Ectodermal cell (in vitro differentiated cells): ENCODE measurements at regions not wholly inside any gene's neighbourhood (a gene's known extent, or its start where the extent isn't known, plus 50 kb on each side); places are given as distances from the start of the nearest gene placed in this dataset.
"Not testable (repeated sequence)": the region's sequence is repeated elsewhere in the genome, so short reads cannot be mapped to it uniquely, and the experiment has no call there.

Source experiments
- H3K27ac ChIP-seq: 2 replicates; pipeline ENCODE4 v1.7.0; 2013; ENCODE audit warnings: mild to moderate bottlenecking, low read depth, low read length; ENCODE audit not compliant: insufficient read depth, poor library complexity, severe bottlenecking
- H3K27me3 ChIP-seq: 2 replicates; pipeline ENCODE4 v1.7.0; 2013; ENCODE audit warnings: mild to moderate bottlenecking, low read length; ENCODE audit not compliant: insufficient read depth, control insufficient read depth, poor library complexity, severe bottlenecking
- H3K36me3 ChIP-seq: one replicate; pipeline ENCODE4 v1.7.0; 2013; ENCODE audit warnings: low read length; ENCODE audit not compliant: control insufficient read depth, insufficient read depth
- H3K4me1 ChIP-seq: one replicate; pipeline ENCODE4 v1.7.0; 2013; ENCODE audit warnings: low read length; ENCODE audit not compliant: control insufficient read depth, insufficient read depth
- H3K4me3 ChIP-seq: 2 replicates; pipeline ENCODE4 v1.7.0; 2013; ENCODE audit warnings: low read depth, low read length, control low read depth; ENCODE audit not compliant: insufficient read depth
- H3K9me3 ChIP-seq: 2 replicates; pipeline ENCODE4 v1.7.0; 2013; ENCODE audit warnings: mild to moderate bottlenecking, low read length, moderate library complexity; ENCODE audit not compliant: control insufficient read depth
- WGBS, 2 experiments: methylation state at CpG; one replicate each; pipeline ENCODE4 v1.1.7; 2013; ENCODE audit warnings: missing lambda C conversion rate in 2 of 2; 5-methylcytosine and 5-hydroxymethylcytosine counted together

DNA sequence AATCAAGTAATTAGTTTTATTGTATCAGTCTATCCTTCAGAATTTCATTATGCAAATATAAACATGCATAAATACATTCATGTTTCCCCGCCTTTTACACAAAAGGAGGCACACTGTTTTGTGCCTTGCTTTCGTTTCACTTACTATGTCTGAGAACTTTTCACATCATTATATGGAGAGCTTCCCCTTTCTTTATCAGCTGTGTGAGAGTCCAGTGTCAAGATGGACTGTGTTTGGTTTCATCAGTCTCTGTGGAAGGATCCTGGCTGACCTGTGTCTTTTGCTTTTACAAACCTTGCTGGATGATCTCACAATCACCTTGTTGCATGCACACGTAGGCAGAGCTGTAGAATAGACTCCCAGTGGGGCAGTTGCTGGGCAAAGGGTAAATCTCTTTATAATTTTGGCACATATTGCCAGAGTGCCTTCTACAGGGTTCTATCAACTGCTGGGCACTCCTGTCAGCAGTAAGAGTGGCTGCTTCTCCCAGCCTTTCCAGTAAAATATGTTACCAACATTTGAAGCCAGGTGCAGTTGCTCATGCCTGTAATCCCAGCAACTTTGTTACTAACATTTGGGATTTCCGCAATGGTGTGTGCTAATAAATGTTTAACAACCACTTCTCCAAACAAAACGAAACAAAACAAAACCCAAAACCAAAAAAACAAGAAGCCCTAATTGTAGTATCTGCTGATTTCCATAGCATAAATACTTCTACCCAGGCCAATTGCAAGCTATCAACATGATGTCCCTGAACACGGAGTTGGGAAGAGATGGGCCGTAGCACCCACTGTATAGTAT, 270.0 kb upstream of the PLGLB1 start:
- not testable (repeated sequence) for H3K36me3 ChIP-seq, H3K4me1 ChIP-seq, H3K27me3 ChIP-seq, H3K9me3 ChIP-seq, H3K4me3 ChIP-seq, H3K27ac ChIP-seq
- 90 to 93% methylated on average over 2 to 5 of the region's 7 CpGs for WGBS, 2 experiments

DNA sequence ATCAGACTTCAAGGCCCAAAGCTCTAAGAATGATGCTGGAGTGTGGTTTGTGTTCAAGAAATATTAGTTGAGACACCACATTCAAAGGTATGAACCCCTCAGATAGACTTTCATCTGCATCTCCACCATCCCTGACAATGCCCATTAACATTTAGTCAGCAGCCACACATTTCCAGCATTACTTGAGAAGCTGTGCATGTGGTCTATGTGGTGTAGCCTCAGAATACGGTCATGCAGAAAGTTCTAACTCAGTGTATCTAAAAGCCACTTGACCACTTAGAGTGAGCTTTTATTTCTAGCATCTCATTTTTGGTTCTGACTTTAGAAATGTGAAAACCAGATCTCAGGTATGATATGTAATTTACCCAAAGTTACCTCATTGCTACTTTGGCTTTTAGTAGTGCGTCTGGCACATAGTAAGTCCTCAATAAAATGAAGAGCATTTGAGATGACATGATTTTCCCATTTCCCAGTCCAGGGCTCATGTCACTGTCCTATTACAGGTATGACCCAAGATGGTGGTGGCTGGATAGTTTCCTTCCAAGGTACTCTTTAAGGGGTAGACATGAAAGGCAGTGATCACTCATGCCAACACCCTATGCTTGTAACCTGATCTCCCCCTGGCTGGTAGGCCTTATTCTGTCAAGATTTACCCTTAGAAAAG, 272.4 kb upstream of the PLGLB1 start:
- not testable (repeated sequence) for H3K27me3 ChIP-seq, H3K9me3 ChIP-seq, H3K36me3 ChIP-seq, H3K27ac ChIP-seq, H3K4me3 ChIP-seq, H3K4me1 ChIP-seq
- WGBS, 2 experiments: 100% methylated on average over 2 of the region's 2 CpGs; no CpG with 5 or more reads in 1 of the 2 experiments

DNA sequence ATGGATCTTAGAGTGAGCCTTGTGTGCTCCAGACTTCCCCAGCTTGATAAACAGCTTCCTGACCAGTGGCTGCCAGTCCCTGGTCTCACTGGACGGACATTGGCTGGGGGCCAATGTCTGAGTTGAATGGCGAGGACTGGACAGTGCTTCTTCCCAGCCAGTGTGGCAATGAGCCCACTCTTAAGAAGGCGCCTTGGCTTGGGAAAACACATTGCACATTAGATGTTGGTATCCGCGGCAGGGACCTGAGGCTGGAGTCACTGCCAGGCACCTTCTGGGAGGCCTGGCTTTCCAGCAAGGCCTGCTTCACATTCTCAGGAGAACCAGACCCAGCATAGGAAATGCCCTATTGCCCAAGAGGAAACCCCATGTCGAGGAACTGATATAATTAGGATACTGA, 273.5 kb upstream of the PLGLB1 start:
- not testable (repeated sequence) for H3K4me3 ChIP-seq, H3K36me3 ChIP-seq, H3K27ac ChIP-seq, H3K9me3 ChIP-seq, H3K4me1 ChIP-seq, H3K27me3 ChIP-seq
- 90 to 95% methylated on average over 5 to 6 of the region's 6 CpGs for WGBS, 2 experiments

DNA sequence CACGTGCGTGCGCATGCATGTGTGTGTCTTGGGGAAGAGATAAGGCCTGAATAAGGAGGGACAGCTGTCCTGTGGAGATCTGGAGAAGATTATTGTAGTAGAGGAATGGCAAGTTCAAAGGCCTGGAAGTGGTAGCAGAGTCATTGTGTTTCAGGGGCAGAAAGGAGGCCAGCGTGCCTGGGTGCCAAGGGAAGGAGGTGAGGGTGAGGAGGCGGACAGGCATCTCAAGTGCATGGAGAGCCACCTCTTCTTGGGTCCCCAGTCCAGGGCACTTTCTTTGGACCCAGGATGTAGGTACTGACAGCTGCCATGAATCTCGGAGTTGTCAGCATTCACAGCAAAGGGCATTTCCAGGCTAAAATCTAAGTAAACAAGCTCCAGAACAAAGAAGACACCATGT, 279.7 kb upstream of the PLGLB1 start:
- not testable (repeated sequence) for H3K9me3 ChIP-seq, H3K27ac ChIP-seq, H3K4me1 ChIP-seq, H3K36me3 ChIP-seq, H3K4me3 ChIP-seq, H3K27me3 ChIP-seq
- WGBS, 2 experiments: 86 to 88% methylated on average over 5 to 6 of the region's 6 CpGs

DNA sequence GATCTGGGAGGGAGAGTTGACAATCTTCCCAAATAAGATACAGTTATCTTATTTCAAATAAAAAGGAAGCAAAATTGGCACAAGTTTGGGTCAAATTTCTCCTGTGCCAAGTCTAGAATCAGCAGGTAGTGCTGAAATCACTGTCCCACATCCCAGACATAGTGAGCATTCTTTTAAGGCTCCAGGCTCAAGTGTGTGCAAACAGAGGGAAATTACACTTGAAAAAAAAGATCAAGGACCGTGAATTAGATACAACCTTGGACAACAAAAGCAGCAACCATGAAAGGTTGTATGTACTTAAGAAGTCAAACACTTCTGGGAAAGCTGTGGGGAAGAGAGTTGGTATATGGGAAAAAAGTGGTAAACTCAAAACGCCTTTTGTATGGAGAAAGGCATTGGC, 280.2 kb upstream of the PLGLB1 start:
- not testable (repeated sequence) for H3K4me3 ChIP-seq, H3K9me3 ChIP-seq, H3K27me3 ChIP-seq, H3K36me3 ChIP-seq, H3K27ac ChIP-seq, H3K4me1 ChIP-seq
- WGBS, 2 experiments: 90% methylated on average over 1 of the region's 2 CpGs; no CpG with 5 or more reads in 1 of the 2 experiments

DNA sequence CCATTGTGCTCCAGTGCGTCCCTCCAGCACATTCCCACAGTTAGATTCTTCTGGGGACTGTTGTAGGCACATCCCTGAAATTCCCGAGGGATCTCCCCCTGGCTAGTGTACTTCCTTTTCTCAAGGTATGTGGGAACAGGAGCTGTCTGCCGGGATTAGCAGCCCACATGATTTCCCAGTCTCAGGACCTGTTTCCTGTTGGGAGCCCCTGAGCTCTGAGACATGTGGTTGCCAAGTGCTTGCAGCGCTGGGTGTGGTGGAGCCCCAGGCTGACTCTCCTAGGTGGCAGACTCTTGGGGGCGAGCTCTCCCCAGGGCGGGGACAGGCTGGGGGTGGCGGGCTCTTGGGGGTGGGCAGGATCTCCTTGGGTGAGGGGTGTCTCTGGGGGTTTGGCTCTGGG, 287.0 kb upstream of the PLGLB1 start:
- H3K27ac ChIP-seq, H3K27me3 ChIP-seq, H3K4me3 ChIP-seq, H3K36me3 ChIP-seq, H3K4me1 ChIP-seq, H3K9me3 ChIP-seq: not testable (repeated sequence)
- WGBS, 2 experiments: 94% methylated on average over 3 of the region's 7 CpGs; no CpG with 5 or more reads in 1 of the 2 experiments

DNA sequence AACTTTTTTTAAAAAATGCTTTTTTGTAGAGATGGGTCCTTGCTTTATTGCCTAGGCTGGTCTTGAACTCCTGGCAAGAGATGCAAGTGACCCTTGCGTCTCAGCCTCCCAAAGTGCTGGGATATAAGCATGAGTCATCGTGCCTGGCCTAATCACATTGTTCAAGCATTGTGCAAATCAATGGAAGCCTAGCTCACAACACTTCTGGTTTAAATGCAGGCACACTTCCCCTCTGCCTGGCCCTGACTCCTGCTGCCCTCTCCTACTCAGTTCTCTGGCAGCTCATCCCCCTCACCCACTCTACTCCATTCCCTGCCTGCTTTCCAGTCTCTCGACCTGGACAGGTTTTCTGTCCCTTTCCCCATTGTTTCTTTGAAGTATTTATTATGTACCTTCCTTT, 288.1 kb upstream of the PLGLB1 start:
- H3K4me3 ChIP-seq, H3K36me3 ChIP-seq, H3K27ac ChIP-seq, H3K27me3 ChIP-seq, H3K4me1 ChIP-seq, H3K9me3 ChIP-seq: not testable (repeated sequence)
- 62 to 69% methylated on average over 2 of the region's 3 CpGs for WGBS, 2 experiments

DNA sequence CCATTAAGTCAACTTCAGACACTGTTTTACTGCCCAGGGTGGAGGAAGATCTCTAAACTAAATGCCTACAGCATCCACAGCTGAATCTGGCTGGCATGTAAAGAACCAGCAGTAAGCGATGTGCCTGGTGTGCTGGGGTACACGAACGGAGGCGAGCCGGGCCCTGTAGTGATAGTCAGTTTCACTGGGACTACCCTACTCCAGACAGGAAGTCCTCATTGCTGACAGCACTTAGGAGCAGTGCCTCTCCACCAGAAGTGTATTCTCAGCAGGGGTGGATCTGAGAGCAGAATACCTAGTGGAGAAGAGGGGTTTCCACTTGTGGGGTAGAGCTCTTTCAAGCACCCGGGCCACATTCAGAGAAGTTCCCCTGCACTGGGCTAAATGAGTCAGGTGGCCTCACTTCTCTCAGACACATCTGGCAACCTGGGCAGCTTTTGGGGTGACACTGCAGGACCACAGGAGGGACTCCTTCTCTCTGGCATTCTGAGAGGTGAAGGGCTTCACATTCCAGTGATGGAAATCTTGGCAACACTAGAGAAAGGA, 290.3 kb upstream of the PLGLB1 start:
- WGBS, 2 experiments: 94 to 100% methylated on average over 5 of the region's 6 CpGs
- H3K36me3 ChIP-seq, H3K27ac ChIP-seq, H3K27me3 ChIP-seq, H3K9me3 ChIP-seq, H3K4me3 ChIP-seq, H3K4me1 ChIP-seq: not testable (repeated sequence)

DNA sequence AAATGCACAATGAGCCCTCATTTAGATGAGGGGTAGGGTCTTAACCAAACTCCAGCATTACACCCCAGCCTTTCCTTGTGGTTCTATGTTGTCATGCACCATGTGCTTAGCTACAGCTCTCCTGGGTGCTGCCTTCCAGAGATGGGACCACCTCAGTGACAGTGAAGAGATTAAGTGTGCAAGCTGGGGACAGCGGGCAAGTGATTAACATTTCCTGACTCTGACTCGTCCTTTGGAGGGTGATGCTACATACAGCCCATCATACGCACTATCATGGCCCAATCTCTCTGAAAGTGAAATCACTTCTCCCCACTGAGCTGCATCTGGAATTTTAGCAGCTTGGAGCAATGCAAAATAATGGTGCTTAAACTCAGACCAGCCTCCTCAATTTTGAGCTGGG, 293.0 kb upstream of the PLGLB1 start:
- H3K36me3 ChIP-seq, H3K4me1 ChIP-seq, H3K4me3 ChIP-seq, H3K9me3 ChIP-seq, H3K27me3 ChIP-seq, H3K27ac ChIP-seq: not testable (repeated sequence)
- 80% methylated on average over 1 of the region's 3 CpGs; no CpG with 5 or more reads in 1 of the 2 experiments for WGBS, 2 experiments

DNA sequence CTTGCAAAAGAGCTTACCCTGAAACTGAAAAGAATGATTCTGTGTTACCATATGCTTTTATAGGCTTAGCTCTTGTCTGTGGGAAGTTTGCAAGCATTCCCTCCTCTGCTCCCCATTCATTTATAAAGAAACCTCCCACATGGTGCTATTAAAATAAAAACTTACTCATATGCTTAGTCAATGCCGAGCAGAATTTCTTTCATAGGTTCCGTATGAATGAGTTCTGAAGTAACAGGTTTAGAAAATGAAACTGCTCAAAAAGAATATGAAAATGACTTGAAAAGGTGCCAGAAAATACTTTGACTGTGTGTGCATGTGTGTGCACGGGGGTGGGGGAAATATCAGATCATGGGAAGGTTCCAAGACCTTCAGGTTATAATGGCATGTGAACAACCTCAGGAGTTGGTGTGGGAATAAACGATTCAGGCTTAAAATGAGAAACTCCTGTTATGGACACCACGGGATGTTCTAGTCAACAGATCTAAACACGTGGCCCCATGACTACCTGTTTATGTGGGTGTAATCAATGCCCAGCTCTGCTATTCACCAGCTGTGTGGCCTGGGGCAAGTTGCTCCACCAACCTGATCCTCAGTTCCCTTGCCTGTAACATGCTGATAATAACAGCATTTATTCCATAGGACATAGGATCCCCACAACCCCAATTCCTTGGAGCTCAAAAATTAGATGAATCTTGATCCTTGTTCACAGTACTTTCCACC, 293.7 kb upstream of the PLGLB1 start:
- H3K27ac ChIP-seq, H3K4me3 ChIP-seq, H3K36me3 ChIP-seq, H3K4me1 ChIP-seq, H3K9me3 ChIP-seq, H3K27me3 ChIP-seq: not testable (repeated sequence)
- 93 to 94% methylated on average over 3 of the region's 6 CpGs for WGBS, 2 experiments
